ENCODE measurements at regions not wholly inside any gene's neighbourhood (a gene's known extent, or its start where the extent isn't known, plus 50 kb on each side); places are given as distances from the start of the nearest gene placed in this dataset.

DNA sequence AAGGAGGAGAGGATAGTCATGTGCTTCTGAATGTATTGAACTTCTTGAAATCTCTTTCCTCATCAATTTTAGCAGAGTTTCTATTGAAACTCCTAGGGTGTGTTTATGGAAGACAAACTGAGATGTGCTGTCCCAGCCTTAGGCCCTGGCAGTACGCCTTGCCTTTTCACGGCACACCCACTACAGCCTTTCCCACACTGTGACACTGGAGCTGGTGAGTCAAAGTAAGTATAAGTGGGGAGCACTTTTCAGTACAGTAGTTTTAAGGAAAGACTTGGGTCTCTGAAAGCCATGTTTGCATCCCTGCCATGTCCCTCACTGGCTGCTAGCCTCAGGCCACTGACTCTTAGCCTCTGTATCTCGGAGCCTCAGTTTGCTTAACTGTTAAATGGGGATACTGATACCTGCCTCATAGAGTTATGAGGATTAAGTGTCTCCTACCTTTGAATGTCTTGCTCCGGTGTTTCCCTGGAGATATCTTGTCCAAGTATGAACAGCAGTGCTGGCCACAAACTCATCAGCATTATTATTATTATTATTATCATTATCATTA, 144.7 kb upstream of the CRHR1 start:
- no peak for TF ChIP-seq POLR2A (IDR thresholded peaks at IDR 0.05)
- TF ChIP-seq, protein P1, sequence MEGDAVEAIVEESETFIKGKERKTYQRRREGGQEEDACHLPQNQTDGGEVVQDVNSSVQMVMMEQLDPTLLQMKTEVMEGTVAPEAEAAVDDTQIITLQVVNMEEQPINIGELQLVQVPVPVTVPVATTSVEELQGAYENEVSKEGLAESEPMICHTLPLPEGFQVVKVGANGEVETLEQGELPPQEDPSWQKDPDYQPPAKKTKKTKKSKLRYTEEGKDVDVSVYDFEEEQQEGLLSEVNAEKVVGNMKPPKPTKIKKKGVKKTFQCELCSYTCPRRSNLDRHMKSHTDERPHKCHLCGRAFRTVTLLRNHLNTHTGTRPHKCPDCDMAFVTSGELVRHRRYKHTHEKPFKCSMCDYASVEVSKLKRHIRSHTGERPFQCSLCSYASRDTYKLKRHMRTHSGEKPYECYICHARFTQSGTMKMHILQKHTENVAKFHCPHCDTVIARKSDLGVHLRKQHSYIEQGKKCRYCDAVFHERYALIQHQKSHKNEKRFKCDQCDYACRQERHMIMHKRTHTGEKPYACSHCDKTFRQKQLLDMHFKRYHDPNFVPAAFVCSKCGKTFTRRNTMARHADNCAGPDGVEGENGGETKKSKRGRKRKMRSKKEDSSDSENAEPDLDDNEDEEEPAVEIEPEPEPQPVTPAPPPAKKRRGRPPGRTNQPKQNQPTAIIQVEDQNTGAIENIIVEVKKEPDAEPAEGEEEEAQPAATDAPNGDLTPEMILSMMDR (IDR thresholded peaks at IDR 0.05) = no peak

All from vagina (tissue), 2 donors.